Thyroid gland (tissue), 4 donors: ENCODE measurements at regions not wholly inside any gene's neighbourhood (a gene's known extent, or its start where the extent isn't known, plus 50 kb on each side); places are given as distances from the start of the nearest gene placed in this dataset.

Source experiments
- CTCF ChIP-seq, 6 experiments: fragments of 200-600 bp in 3 of 6; fragments of 450-650 bp in 3 of 6; sonication (generic) in 3 of 6; IDR thresholded peaks; one replicate each; pipeline ENCODE4 v1.5.1; 2016 to 2019; ENCODE audit warnings: antibody characterized with exemption in 6 of 6, mild to moderate bottlenecking in 2 of 6, inconsistent platforms in 1 of 6, moderate library complexity in 1 of 6
- POLR2A ChIP-seq, 2 donors: fragments of 450-650 bp; IDR thresholded peaks; one replicate each; pipeline ENCODE4 v1.6.1; 2017; ENCODE audit warnings: antibody characterized with exemption in 2 of 2, mild to moderate bottlenecking in 2 of 2, moderate library complexity in 1 of 2

- TF ChIP-seq CTCF (IDR thresholded peaks at IDR 0.05) (no peak), POLR2A (IDR thresholded peaks at IDR 0.05) (no peak)
Measured at GRCh38 chrX:43375136-43375535, 281.0 kb upstream of the MAOA start.
